CD1c-positive myeloid dendritic cell (primary cell): ENCODE measurements at regions not wholly inside any gene's neighbourhood (a gene's known extent, or its start where the extent isn't known, plus 50 kb on each side); places are given as distances from the start of the nearest gene placed in this dataset.

Experiments
- DNase-seq: peaks from one replicate; pipeline ENCODE4 v3.0.0-alpha.2; 2016; ENCODE audit errors: extremely low spot score

- DNase-seq = no peak
These were observed 64.7 kb downstream of the SNRPE start for GRCh38 chr1:203926025-203926540.

DNA sequence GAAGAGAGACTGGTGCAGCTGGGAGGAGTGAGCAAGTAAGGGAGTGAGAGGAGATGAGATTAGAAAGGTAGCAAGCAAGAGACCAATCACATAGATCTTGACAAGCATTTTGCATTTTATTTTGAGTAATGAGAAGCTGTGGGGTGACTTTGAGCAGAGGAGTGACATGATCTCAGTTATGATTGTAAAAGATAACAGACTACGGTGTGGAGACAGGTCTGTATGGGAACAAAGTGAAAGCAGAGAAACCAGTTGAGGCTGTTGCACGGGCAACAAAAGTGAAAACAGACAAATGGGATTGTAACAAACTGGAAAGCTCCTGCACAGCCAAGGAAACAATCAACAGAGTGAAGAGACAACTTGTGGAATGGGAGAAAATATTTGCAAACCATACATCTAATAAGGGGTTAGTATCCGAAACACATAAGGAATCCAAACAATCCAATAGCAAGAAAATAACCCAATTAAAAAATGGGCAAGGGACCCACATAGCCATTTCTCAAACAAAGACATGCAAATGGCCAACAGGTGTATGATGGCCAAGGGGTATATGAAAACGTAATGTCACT lies 68.4 kb downstream of the SNRPE start:
- no peak for DNase-seq

DNA sequence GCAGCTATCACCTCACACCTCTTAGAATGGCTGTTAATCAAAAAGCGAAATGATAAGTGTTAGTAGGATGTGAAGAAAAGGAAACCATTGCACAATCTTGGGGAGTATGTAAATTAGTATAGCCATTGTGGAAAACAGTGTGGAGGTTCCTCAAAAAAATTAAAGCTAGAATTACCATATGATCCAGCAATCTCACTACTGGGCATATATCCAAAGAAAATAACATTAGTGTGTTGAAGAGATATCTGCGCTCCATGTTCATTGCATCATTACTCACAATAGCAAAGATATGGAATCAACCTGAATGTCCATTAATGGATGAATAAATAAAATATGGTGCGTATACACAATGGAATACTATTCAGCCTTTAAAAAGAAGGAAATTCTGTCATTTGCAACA lies 68.9 kb downstream of the SNRPE start:
- peak; percentile 15 for DNase-seq

DNA sequence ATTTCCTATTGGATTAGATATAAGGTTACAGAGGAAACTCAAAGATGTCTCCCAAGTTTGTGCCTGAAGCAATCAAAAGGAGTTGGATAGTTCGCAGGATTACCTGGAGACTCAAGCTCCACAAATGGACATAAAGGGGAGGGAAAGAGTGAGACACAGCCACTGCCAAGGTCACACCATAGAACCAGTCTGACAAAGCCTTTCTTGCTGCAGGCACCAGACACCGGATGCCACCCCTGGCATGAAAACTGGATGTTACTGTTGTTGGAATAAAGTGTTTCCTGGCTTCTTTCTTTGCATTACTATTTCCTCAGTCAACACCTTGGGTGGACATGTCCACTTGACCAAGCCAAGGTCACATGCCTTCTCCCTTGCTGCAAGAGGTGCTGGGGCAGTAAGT lies 70.6 kb downstream of the SNRPE start:
- DNase-seq = no peak

GRCh38 chr1:203932556-203932955 lies 71.2 kb downstream of the SNRPE start:
- DNase-seq = no peak

DNA sequence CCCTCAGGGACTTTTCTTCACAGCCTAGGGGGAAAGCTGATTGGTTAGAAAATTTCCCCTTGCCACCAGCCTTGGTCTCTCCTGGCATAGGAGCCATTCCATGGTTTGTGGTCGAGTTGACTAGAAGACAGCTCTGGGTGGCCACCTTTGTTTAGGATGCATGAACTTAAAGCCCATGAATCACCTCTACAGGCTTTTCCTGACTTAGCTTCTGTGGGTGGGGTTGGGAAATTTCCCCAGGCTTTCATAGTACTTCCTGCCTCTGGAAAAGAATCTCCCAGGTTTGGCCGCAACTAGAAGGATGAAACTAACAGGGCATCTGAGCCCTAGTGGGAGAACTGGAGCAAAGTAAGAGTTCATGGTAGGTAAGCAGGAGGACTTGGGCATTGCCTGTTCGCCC lies 72.6 kb downstream of the SNRPE start:
- no peak for DNase-seq

GRCh38 chr1:203934651-203935050 lies 73.3 kb downstream of the SNRPE start:
- DNase-seq = no peak

DNA sequence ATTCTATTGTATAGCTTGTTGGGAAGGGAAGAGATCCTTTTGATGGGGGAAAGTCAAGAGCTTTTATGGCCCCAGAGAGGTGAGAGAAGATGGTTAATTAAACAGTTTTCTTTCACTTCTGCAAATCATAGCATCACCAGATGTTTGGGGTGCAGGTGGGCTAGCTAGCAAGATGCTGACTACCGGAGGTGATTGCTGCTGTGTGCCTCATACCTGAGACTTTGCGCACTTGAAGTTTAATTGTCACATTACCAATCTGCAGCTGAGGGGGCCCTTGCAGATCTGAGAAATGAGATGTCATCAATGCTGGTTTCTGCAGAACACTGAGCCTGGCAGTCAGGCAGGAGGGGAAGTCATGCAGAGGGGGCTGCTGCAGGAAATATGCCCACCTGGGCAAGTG lies 73.9 kb downstream of the SNRPE start:
- DNase-seq = no peak

GRCh38 chr1:203937678-203938330 lies 76.4 kb downstream of the SNRPE start:
- no peak for DNase-seq

- DNase-seq = no peak
These were observed 83.4 kb downstream of the SNRPE start for GRCh38 chr1:203944651-203945404.

GRCh38 chr1:203954293-203954692 lies 92.9 kb downstream of the SNRPE start:
- no peak for DNase-seq

- peak; percentile 47 for DNase-seq
These were observed 93.6 kb downstream of the SNRPE start for GRCh38 chr1:203954788-203955552.

DNA sequence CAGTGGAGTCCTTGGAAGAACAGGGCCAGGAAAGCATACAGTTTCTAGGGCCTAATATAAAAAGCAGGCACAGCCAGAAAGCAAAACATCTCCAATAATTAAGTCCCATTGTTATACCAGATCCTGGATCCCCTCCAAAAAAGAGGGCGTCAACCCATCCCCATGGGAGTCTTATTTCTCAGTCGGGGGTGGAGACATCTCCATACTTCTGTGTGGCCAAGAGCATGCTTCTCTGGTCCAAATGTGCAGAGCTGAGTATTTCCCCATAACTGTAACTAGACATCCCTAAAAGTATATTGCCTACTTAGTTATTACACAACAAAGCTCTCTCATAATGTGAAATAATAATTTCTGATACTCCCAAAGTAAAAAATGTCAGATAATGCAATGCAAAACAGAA lies 104.2 kb upstream of the SOX13 start:
- no peak for DNase-seq

DNA sequence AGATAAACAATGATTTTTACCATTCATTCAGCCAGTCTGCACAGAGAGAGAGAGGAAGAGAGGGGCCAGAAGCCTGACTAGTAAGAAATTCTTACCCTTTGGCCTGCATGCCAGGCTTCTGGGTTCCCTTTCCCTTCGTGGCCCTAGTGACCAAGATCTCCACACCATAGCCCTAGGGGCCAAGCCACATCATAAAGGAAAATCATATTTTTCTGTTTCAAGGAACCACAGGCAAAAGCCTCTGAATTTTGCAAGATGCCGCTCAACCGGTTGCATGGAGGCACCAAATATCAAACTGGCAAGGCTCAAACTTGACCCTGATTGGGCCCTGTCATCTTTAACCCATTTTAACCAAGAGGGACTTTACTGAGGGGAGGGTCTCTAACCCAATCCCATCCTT lies 103.1 kb upstream of the SOX13 start:
- no peak for DNase-seq

DNA sequence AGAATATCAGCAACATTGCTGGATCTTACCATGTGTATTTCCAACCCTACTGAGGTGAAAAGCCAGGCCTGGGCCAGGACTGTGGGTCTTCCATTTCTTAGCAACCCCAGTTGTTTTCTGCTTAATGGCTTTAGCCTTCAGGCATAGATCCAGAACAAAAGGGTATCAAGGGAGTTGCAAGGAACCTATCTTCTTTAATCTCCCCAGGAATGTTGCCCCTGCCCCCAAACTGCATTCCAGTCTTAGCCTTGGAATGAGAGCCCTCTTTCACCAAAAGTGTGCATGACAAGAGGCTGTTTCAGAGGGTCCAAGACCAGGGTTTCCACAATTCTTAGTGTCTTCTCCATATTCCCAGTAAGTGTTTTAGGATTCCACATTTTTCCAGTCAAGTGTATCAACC lies 87.9 kb upstream of the SOX13 start:
- DNase-seq = no peak

DNA sequence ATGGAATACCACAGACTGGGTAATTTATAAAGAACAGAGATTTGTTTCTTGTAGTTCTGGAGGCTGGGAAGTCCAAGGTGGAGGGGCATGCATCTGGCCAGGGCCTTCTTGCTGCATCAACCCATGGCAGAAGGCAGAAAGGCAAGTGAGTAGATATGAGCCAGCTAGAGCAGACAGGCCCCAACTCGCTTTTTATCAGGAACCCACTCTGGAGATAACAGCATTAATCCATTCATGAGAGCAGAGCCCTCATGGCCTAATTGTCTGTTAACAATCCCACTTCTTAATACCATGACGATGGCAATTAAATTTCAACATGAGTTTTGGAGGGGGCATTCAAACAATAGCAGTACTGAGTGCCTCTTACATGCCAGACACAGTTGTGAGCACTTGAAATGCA lies 87.2 kb upstream of the SOX13 start:
- no peak for DNase-seq

- DNase-seq = no peak
These were observed 85.9 kb upstream of the SOX13 start for GRCh38 chr1:203986887-203987461.

GRCh38 chr1:203990118-203990517 lies 82.8 kb upstream of the SOX13 start:
- DNase-seq = no peak

DNA sequence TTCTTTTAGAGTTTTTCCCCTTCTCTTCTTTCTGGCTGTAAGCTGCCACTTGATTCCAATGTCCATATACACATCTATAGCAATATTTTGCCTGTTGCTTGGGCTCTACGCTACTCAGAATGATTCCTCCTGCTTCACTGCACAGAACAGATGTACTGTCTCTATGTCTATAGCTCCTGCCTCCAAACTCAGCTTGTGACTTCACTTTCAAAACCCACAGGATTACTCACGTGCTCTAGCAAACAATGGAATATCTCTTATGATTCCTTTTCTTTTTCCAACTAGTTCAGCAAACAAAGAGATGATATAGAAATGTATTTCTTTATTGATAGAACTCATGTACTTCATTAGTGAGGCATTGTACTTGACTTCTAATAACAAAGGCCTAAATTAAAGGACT lies 80.5 kb upstream of the SOX13 start:
- no peak for DNase-seq

- DNase-seq = no peak
These were observed 79.7 kb upstream of the SOX13 start for GRCh38 chr1:203993256-203993655.

DNA sequence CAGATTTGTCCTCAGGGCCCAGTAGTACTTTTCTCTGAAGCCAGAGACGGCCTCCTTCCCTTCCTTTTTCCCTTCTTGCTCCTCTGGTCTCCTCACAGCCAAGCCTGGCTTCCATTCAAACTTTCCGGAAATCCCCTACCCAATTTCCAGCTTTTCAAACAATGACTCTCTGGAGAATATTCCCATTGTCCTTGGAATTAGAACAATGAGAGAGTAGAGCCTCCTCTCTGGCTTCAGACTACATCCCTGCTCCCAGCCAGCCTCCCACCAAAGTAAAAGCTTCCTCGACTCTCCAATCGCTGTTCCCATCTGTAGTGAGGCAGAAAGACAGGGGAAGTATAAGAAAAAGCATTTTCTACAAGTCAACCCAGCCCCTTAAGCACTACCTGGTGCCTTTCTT lies 77.7 kb upstream of the SOX13 start:
- DNase-seq = no peak

DNA sequence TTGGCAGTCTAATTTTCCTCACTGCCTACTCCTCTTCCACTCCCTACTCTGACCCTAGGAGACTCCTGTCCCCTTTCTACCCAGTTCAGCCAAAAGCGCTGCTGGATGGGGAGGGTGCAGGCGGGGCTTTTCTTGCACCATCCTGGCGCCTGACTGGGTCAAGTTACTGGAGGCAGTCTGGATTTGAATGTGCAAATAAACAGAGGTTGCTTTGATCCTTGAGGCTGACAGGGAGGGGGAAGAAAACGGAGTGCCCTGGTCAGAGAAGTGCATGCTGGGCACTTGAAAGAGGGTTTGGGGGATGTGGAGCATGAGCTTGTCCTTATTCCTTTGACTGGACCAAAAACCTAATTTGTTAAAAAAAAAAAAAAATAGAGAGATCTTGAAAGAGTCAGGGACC lies 76.8 kb upstream of the SOX13 start:
- DNase-seq = no peak
